ENCODE measurements at regions not wholly inside any gene's neighbourhood (a gene's known extent, or its start where the extent isn't known, plus 50 kb on each side); places are given as distances from the start of the nearest gene placed in this dataset.
"Not testable (repeated sequence)": the region's sequence is repeated elsewhere in the genome, so short reads cannot be mapped to it uniquely, and the experiment has no call there.

- DNase-seq (ENCODE audit: low read depth in 2 of 2) = not testable (repeated sequence)
These were observed 49.9 kb upstream of the MSMB start for GRCh38 chr10:46095943-46096342.

- no peak for DNase-seq (ENCODE audit: low read depth in 2 of 2)
These were observed 50.4 kb upstream of the MSMB start for GRCh38 chr10:46096446-46096845.

GRCh38 chr10:46096909-46097575 is 51.0 kb upstream of the MSMB start:
- DNase-seq (ENCODE audit: low read depth in 2 of 2) = no peak

GRCh38 chr10:46097576-46098317 is 51.7 kb upstream of the MSMB start:
- DNase-seq (ENCODE audit: low read depth in 2 of 2) = no peak

- no peak for DNase-seq (ENCODE audit: low read depth in 2 of 2)
These were observed 52.3 kb upstream of the MSMB start for GRCh38 chr10:46098386-46098785.

- DNase-seq (ENCODE audit: low read depth in 2 of 2) = not testable (repeated sequence)
These were observed 52.9 kb upstream of the MSMB start for GRCh38 chr10:46098925-46099324.

GRCh38 chr10:46104071-46104585 is 58.1 kb upstream of the MSMB start:
- DNase-seq (ENCODE audit: low read depth in 2 of 2) = no peak

- DNase-seq (ENCODE audit: low read depth in 2 of 2) = not testable (repeated sequence)
These were observed 59.3 kb upstream of the MSMB start for GRCh38 chr10:46105416-46105815.

GRCh38 chr10:46105856-46106409 is 59.9 kb upstream of the MSMB start:
- DNase-seq (ENCODE audit: low read depth in 2 of 2) = not testable (repeated sequence)

- DNase-seq (ENCODE audit: low read depth in 2 of 2) = no peak
These were observed 60.6 kb upstream of the MSMB start for GRCh38 chr10:46106410-46107255.

GRCh38 chr10:46108158-46108499 is 62.1 kb upstream of the MSMB start:
- DNase-seq (ENCODE audit: low read depth in 2 of 2) = not testable (repeated sequence)

- DNase-seq (ENCODE audit: low read depth in 2 of 2) = not testable (repeated sequence)
These were observed 108.2 kb upstream of the MSMB start for GRCh38 chr10:46154271-46154670.

GRCh38 chr10:46154683-46155082 is 108.6 kb upstream of the MSMB start:
- not testable (repeated sequence) for DNase-seq (ENCODE audit: low read depth in 2 of 2)

GRCh38 chr10:46156866-46157265 is 110.8 kb upstream of the MSMB start:
- DNase-seq (ENCODE audit: low read depth in 2 of 2) = not testable (repeated sequence)

GRCh38 chr10:46169736-46170135 is 117.1 kb upstream of the ANTXRL start:
- DNase-seq (ENCODE audit: low read depth in 2 of 2) = no peak

- DNase-seq (ENCODE audit: low read depth in 2 of 2) = no peak
These were observed 116.0 kb upstream of the ANTXRL start for GRCh38 chr10:46170789-46171188.

GRCh38 chr10:46171661-46172060 is 115.1 kb upstream of the ANTXRL start:
- DNase-seq (ENCODE audit: low read depth in 2 of 2) = no peak

- DNase-seq (ENCODE audit: low read depth in 2 of 2) = no peak
These were observed 111.5 kb upstream of the ANTXRL start for GRCh38 chr10:46175296-46175695.

GRCh38 chr10:46175831-46176230 is 111.0 kb upstream of the ANTXRL start:
- no peak for DNase-seq (ENCODE audit: low read depth in 2 of 2)

GRCh38 chr10:46187431-46187830 is 99.4 kb upstream of the ANTXRL start:
- DNase-seq (ENCODE audit: low read depth in 2 of 2) = not testable (repeated sequence)

- no peak for DNase-seq (ENCODE audit: low read depth in 2 of 2)
These were observed 89.7 kb upstream of the ANTXRL start for GRCh38 chr10:46197050-46197449.

GRCh38 chr10:46198516-46198915 is 88.3 kb upstream of the ANTXRL start:
- no peak for DNase-seq (ENCODE audit: low read depth in 2 of 2)

Data from stimulated activated CD4-positive, alpha-beta T cell treated with anti-CD3 and anti-CD28 coated beads, Interleukin-12 subunit alpha, Interleukin-12 subunit beta, amount 100 ng/mL, for 24 hours (primary cell).